SK-N-SH (cell line): ENCODE measurements at regions not wholly inside any gene's neighbourhood (a gene's known extent, or its start where the extent isn't known, plus 50 kb on each side); places are given as distances from the start of the nearest gene placed in this dataset.
A peak's percentile ranks its signal among the peaks of the same experiment; 100 is the strongest.

Experiments
- CTCF ChIA-PET: fragments of 300-600, 350-600 bp; formaldehyde crosslinking; extraction: SDS; loops from one replicate; lab custom pipeline; 2021; lab: Yijun Ruan, JAX
- POLR2A ChIA-PET: fragments of 350-600 bp; sonication (Branson Sonifier 250); formaldehyde crosslinking; extraction: SDS; loops from one replicate; lab custom pipeline; 2020; ENCODE audit warnings: antibody characterized with exemption, inconsistent platforms; lab: Yijun Ruan, JAX
- DNase-seq: peaks from one replicate; pipeline ENCODE4 v3.0.0; 2012
- H2AFZ ChIP-seq: fragments of 200-600 bp; sonication (generic); 2 replicates; pipeline ENCODE4 v1.8.1; 2016; ENCODE audit warnings: antibody characterized with exemption, mild to moderate bottlenecking, low read depth
- H3F3A ChIP-seq: fragments of 200-600 bp; sonication (generic); replicated peaks from 2 replicates; pipeline ENCODE3; 2016; ENCODE audit warnings: antibody characterized with exemption, mild to moderate bottlenecking; ENCODE audit not compliant: insufficient read depth
- H3K27ac ChIP-seq, 2 experiments: fragments of 200-500 bp in 1 of 2; fragments of 200-600 bp in 1 of 2; sonication (Bioruptor generic) in 1 of 2; sonication (generic), shearing (Covaris generic) in 1 of 2; 2 replicates each; pipeline versions ENCODE4 v1.5.1 to v1.6.1; 2014 to 2016; ENCODE audit warnings: low read depth in 2 of 2, inconsistent platforms in 1 of 2, low read length in 1 of 2, mild to moderate bottlenecking in 1 of 2, mixed read lengths in 1 of 2
- H3K27me3 ChIP-seq: fragments of 200-600 bp; sonication (generic), shearing (Covaris generic); 2 replicates; pipeline ENCODE4 v1.6.1; 2016; ENCODE audit warnings: mixed run types; ENCODE audit not compliant: insufficient read depth
- H3K36me3 ChIP-seq, 2 experiments: fragments of 200-500 bp in 1 of 2; fragments of 200-600 bp in 1 of 2; sonication (Bioruptor generic) in 1 of 2; sonication (generic) in 1 of 2; replicated peaks in 1 of 2; 2 replicates each; pipeline versions ENCODE3 to v1.5.1; 2014 to 2016; ENCODE audit warnings: low read length in 1 of 2, mild to moderate bottlenecking in 1 of 2; ENCODE audit not compliant: insufficient read depth in 2 of 2, control insufficient read depth in 1 of 2
- H3K4me1 ChIP-seq, 2 experiments: fragments of 200-500 bp in 1 of 2; fragments of 200-600 bp in 1 of 2; sonication (Bioruptor generic) in 1 of 2; sonication (generic), shearing (Covaris generic) in 1 of 2; 2 replicates each; pipeline versions ENCODE4 v1.5.1 to v1.6.1; 2014 to 2016; ENCODE audit warnings: low read depth in 1 of 2, low read length in 1 of 2, mixed run types in 1 of 2; ENCODE audit not compliant: insufficient read depth in 2 of 2, control insufficient read depth in 1 of 2
- H3K4me2 ChIP-seq: fragments of 200-600 bp; sonication (generic), shearing (Covaris generic); 2 replicates; pipeline ENCODE4 v1.6.1; 2017; ENCODE audit warnings: mixed run types
- H3K4me3 ChIP-seq, 2 experiments: fragments of 200-500 bp in 1 of 2; fragments of 200-600 bp in 1 of 2; sonication (Bioruptor generic) in 1 of 2; sonication (generic), shearing (Covaris generic) in 1 of 2; 2 replicates each; pipeline versions ENCODE4 v1.5.1 to v1.8.1; 2014 to 2016; ENCODE audit warnings: low read depth in 2 of 2, inconsistent platforms in 1 of 2, low read length in 1 of 2, mild to moderate bottlenecking in 1 of 2, mixed read lengths in 1 of 2, moderate library complexity in 1 of 2
- H3K79me2 ChIP-seq: fragments of 200-600 bp; sonication (generic); 2 replicates; pipeline ENCODE4 v1.8.1; 2017; ENCODE audit warnings: mild to moderate bottlenecking; ENCODE audit not compliant: insufficient read depth
- H3K9ac ChIP-seq: fragments of 200-600 bp; sonication (generic); 2 replicates; pipeline ENCODE4 v1.6.1; 2017; ENCODE audit warnings: mixed run types
- H3K9me2 ChIP-seq: fragments of 200-600 bp; sonication (generic); 2 replicates; pipeline ENCODE4 v1.6.1; 2017; ENCODE audit warnings: mixed run types
- H3K9me3 ChIP-seq: fragments of 200-600 bp; sonication (generic); 2 replicates; pipeline ENCODE4 v1.6.1; 2017; ENCODE audit warnings: mixed run types, mild to moderate bottlenecking, moderate library complexity
- H4K20me1 ChIP-seq: fragments of 200-600 bp; sonication (generic); 2 replicates; pipeline ENCODE4 v1.6.1; 2017; ENCODE audit warnings: mild to moderate bottlenecking, mixed run types; ENCODE audit not compliant: insufficient read depth
- CTCF ChIP-seq: fragments of 200-600 bp; sonication (generic); IDR thresholded peaks from 2 replicates; pipeline ENCODE4 v1.6.1; 2017; ENCODE audit warnings: antibody characterized with exemption, mild to moderate bottlenecking, moderate library complexity
- ELF1 ChIP-seq: IDR thresholded peaks from 2 replicates; pipeline ENCODE4 v1.4.0; 2012
- EZH2phosphoT487 ChIP-seq: fragments of 200-600 bp; sonication (generic); IDR thresholded peaks from 2 replicates; pipeline ENCODE4 v1.6.1; 2017; ENCODE audit warnings: low read depth, mixed run types, mild to moderate bottlenecking, antibody characterized with exemption, moderate library complexity, borderline replicate concordance
- JUND ChIP-seq: IDR thresholded peaks from 2 replicates; pipeline ENCODE4 v1.4.0; 2012
- MXI1 ChIP-seq: IDR thresholded peaks from 2 replicates; pipeline ENCODE4 v1.6.1; 2012; ENCODE audit warnings: mild to moderate bottlenecking, low read depth, low read length, improper control_type of control experiment
- NRF1 ChIP-seq: IDR thresholded peaks from 2 replicates; pipeline ENCODE4 v1.6.1; 2012; ENCODE audit warnings: low read depth, mild to moderate bottlenecking, low read length
- PBX3 ChIP-seq: IDR thresholded peaks from 2 replicates; pipeline ENCODE4; 2012
- POLR2AphosphoS5 ChIP-seq: IDR thresholded peaks from 2 replicates; pipeline ENCODE4 v1.6.1; 2012; ENCODE audit warnings: low read depth, low read length
- RAD21 ChIP-seq: IDR thresholded peaks from 2 replicates; pipeline ENCODE4 v1.6.1; 2012; ENCODE audit warnings: mild to moderate bottlenecking, low read length
- RCOR1 ChIP-seq: fragments of 150-350 bp; IDR thresholded peaks from 2 replicates; pipeline ENCODE4 v1.6.1; 2017; ENCODE audit warnings: antibody characterized with exemption, low read length
- SMC3 ChIP-seq: IDR thresholded peaks from 2 replicates; pipeline ENCODE4 v1.6.1; 2012; ENCODE audit warnings: low read depth, low read length, improper control_type of control experiment
- TAF1 ChIP-seq: IDR thresholded peaks from 2 replicates; pipeline ENCODE4 v1.6.1; 2012; ENCODE audit warnings: low read depth, mild to moderate bottlenecking, low read length, moderate library complexity, borderline replicate concordance
- TCF12 ChIP-seq: IDR thresholded peaks from 2 replicates; pipeline ENCODE4 v1.4.0; 2012
- WGBS: methylation state at CpG from one replicate; pipeline ENCODE4 v1.1.6; 2017; ENCODE audit warnings: low lambda C conversion rate; 5-methylcytosine and 5-hydroxymethylcytosine counted together

GRCh38 chr1:18555036-18555435 lies 74.3 kb downstream of the KLHDC7A start:
- Histone ChIP-seq H3F3A (no peaks in the 10 kb centered on the region), H3K79me2 (no peaks in the 10 kb centered on the region), H4K20me1 (no peaks in the 10 kb centered on the region), H3K4me3 (no peak overlapping the region), H3K36me3 (no peaks in the 10 kb centered on the region), H2AFZ (no peak overlapping the region), H3K4me2 (no peak overlapping the region), H3K27ac (no peak overlapping the region), H3K9me2 (no peaks in the 10 kb centered on the region), H3K9ac (no peak overlapping the region), H3K27me3 (no peaks in the 10 kb centered on the region; the same call in 1 of the 2 replicates), H3K9me3 (no peaks in the 10 kb centered on the region), H3K4me1 (no peaks in the 10 kb centered on the region)
- no peak for DNase-seq
- POLR2A ChIA-PET: no interaction called here
- TF ChIP-seq EZH2phosphoT487 (no peak), POLR2AphosphoS5 (no peak), RCOR1 (no peak), JUND (no peak), PBX3 (no peak), MXI1 (no peak), NRF1 (no peak), ELF1 (no peak)
- CTCF ChIA-PET: interaction anchor here (1.1 to 9.7 kb wide), 8 partner anchors 10 to 252 kb away, joined by 3 to 110 read pairs (median 15); no protein-coding TSS in a partner anchor
- WGBS: 20% methylated on average over 5 of the region's 5 CpGs

- no peak overlapping the region; a peak in 1 of 4 replicates for H3K4me3 ChIP-seq
- no peak overlapping the region for H2AFZ ChIP-seq
- no peak overlapping the region for H3K4me2 ChIP-seq
- no peaks in the 10 kb centered on the region for H4K20me1 ChIP-seq
- H3K27me3 ChIP-seq: no peaks in the 10 kb centered on the region; the same call in 1 of the 2 replicates
- H3K36me3 ChIP-seq: no peaks in the 10 kb centered on the region
- H3K27ac ChIP-seq: no peak overlapping the region
- no peaks in the 10 kb centered on the region for H3K9me2 ChIP-seq
- H3K9me3 ChIP-seq: no peaks in the 10 kb centered on the region
- ChIA-PET POLR2A (no interaction called here), CTCF (interaction anchor here (0.6 to 9.7 kb wide), 19 partner anchors 8 to 865 kb away, joined by 3 to 110 read pairs (median 3); no protein-coding TSS in a partner anchor)
- peak; percentile 42 for DNase-seq
- H3F3A ChIP-seq: no peaks in the 10 kb centered on the region
- no peak for TF ChIP-seq TCF12
- peak; percentile 44 for TF ChIP-seq CTCF
- no peak for TF ChIP-seq TAF1
- 0 out of 2 replicates have a peak, but pooled peaks have one; percentile 19 for TF ChIP-seq SMC3
- peak; percentile 26 for TF ChIP-seq RAD21
- TF ChIP-seq, all 33 proteins: peak for 3
- H3K9ac ChIP-seq: no peak overlapping the region
- H3K79me2 ChIP-seq: no peaks in the 10 kb centered on the region
- 31% methylated on average over 4 of the region's 4 CpGs for WGBS
- H3K4me1 ChIP-seq: no peaks in the 10 kb centered on the region
These were observed 74.3 kb upstream of the PAX7 start for GRCh38 chr1:18556364-18556763.
